AG04450 (cell line): ENCODE measurements at regions not wholly inside any gene's neighbourhood (a gene's known extent, or its start where the extent isn't known, plus 50 kb on each side); places are given as distances from the start of the nearest gene placed in this dataset.

Experiments
- CTCF ChIA-PET: fragments of 300-600, 350-600 bp; formaldehyde crosslinking; extraction: SDS; loops from one replicate; lab custom pipeline; 2022; ENCODE audit warnings: antibody characterized with exemption, inconsistent platforms; lab: Charles Lee
- POLR2A ChIA-PET: fragments of 350-600 bp; formaldehyde crosslinking; extraction: SDS; loops from one replicate; lab custom pipeline; 2021; ENCODE audit warnings: antibody characterized with exemption, inconsistent platforms; lab: Yijun Ruan, JAX
- DNase-seq: peaks from one replicate; pipeline ENCODE4 v3.0.0-alpha.2; 2011; ENCODE audit warnings: low read depth, low spot score
- H3K27ac ChIP-seq: one replicate; pipeline ENCODE4 v1.5.1; 2012; ENCODE audit warnings: low read depth, low read length, control low read depth
- H3K27me3 ChIP-seq: one replicate; pipeline ENCODE4 v1.6.0; 2012; ENCODE audit warnings: low read length; ENCODE audit not compliant: control insufficient read depth, insufficient read depth
- H3K4me3 ChIP-seq: 2 replicates; pipeline ENCODE4 v1.5.1; 2011; ENCODE audit warnings: mild to moderate bottlenecking, low read depth, low read length, control low read depth
- H3K9me3 ChIP-seq: 2 replicates; pipeline ENCODE4 v1.5.1; 2012; ENCODE audit warnings: low read length; ENCODE audit not compliant: control insufficient read depth, insufficient read depth
- CTCF ChIP-seq: IDR thresholded peaks from 2 replicates; pipeline ENCODE4 v1.5.1; 2011; ENCODE audit warnings: low read depth, low read length, control low read depth, inconsistent platforms

GRCh38 chr11:28879869-28880268 lies 771.7 kb downstream of the METTL15 start:
- Histone ChIP-seq H3K27me3 (no peaks in the 10 kb centered on the region), H3K9me3 (no peaks in the 10 kb centered on the region), H3K4me3 (no peak overlapping the region), H3K27ac (no peak overlapping the region)
- DNase-seq, result no peak
- CTCF ChIA-PET, result no interaction called here
- POLR2A ChIA-PET, result no interaction called here
- no peak for TF ChIP-seq CTCF

GRCh38 chr11:28878025-28878424 lies 769.8 kb downstream of the METTL15 start:
- Histone ChIP-seq H3K27me3 (no peaks in the 10 kb centered on the region), H3K4me3 (no peak overlapping the region), H3K9me3 (no peaks in the 10 kb centered on the region), H3K27ac (no peak overlapping the region)
- no peak for TF ChIP-seq CTCF
- DNase-seq, result no peak
- ChIA-PET CTCF (no interaction called here), POLR2A (no interaction called here)

GRCh38 chr11:28877340-28877739 lies 769.2 kb downstream of the METTL15 start:
- POLR2A ChIA-PET, result no interaction called here
- CTCF ChIA-PET, result no interaction called here

GRCh38 chr11:28874706-28875105 lies 766.5 kb downstream of the METTL15 start:
- Histone ChIP-seq H3K27ac (no peak overlapping the region), H3K4me3 (no peak overlapping the region), H3K9me3 (no peaks in the 10 kb centered on the region), H3K27me3 (no peaks in the 10 kb centered on the region)
- DNase-seq, result no peak
- ChIA-PET CTCF (no interaction called here), POLR2A (no interaction called here)
- TF ChIP-seq CTCF, result no peak

More at GRCh38 chr11:28877340-28877739, 769.2 kb downstream of the METTL15 start:
- no peak overlapping the region for H3K4me3 ChIP-seq
- no peaks in the 10 kb centered on the region for H3K9me3 ChIP-seq
- no peak overlapping the region for H3K27ac ChIP-seq
- DNase-seq, result no peak
- H3K27me3 ChIP-seq, result no peaks in the 10 kb centered on the region
- no peak for TF ChIP-seq CTCF

DNA sequence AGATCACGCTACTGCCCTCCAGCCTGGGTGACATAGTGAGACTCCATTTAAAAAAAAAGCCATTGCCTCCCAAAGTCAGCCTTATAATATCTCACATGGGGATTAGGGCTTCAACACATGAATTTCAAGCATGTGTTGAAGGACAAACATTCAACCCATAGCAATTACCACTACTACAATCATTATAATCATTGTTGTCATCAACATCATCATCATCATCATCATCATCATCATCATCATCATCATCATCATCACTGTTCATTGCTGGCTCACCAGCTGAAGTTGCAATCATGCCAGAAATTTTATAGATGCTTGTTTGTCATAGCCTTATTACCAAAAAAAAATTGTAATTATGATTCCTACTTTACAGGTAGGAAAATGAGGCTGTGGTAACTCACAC lies 762.9 kb downstream of the METTL15 start:
- no peaks in the 10 kb centered on the region for H3K27me3 ChIP-seq
- ChIA-PET POLR2A (no interaction called here), CTCF (no interaction called here)
- H3K27ac ChIP-seq, result no peak overlapping the region
- no peak overlapping the region for H3K4me3 ChIP-seq
- H3K9me3 ChIP-seq, result no peaks in the 10 kb centered on the region
- TF ChIP-seq CTCF, result no peak
- no peak for DNase-seq
